ENCODE measurements at regions not wholly inside any gene's neighbourhood (a gene's known extent, or its start where the extent isn't known, plus 50 kb on each side); places are given as distances from the start of the nearest gene placed in this dataset.
"Not testable (repeated sequence)": the region's sequence is repeated elsewhere in the genome, so short reads cannot be mapped to it uniquely, and the experiment has no call there.

GRCh38 chr16:60013076-60013475 lies 1279.0 kb upstream of the GOT2 start:
- DNase-seq (ENCODE audit: low read depth) = no peak

GRCh38 chr16:60001523-60001922 lies 1267.4 kb upstream of the GOT2 start:
- DNase-seq (ENCODE audit: low read depth) = no peak

- no peak for DNase-seq (ENCODE audit: low read depth)
Measured at GRCh38 chr16:59997706-59998105, 1263.6 kb upstream of the GOT2 start.

GRCh38 chr16:59993101-59993500 lies 1259.0 kb upstream of the GOT2 start:
- DNase-seq (ENCODE audit: low read depth) = peak; percentile 7

- no peak for DNase-seq (ENCODE audit: low read depth)
Measured at GRCh38 chr16:59991171-59991570, 1257.1 kb upstream of the GOT2 start.

GRCh38 chr16:59988591-59988990 lies 1254.5 kb upstream of the GOT2 start:
- DNase-seq (ENCODE audit: low read depth) = no peak

GRCh38 chr16:59975953-59976352 lies 1241.8 kb upstream of the GOT2 start:
- DNase-seq (ENCODE audit: low read depth) = no peak

GRCh38 chr16:59973966-59974365 lies 1239.8 kb upstream of the GOT2 start:
- DNase-seq (ENCODE audit: low read depth) = no peak

- DNase-seq (ENCODE audit: low read depth) = no peak
Measured at GRCh38 chr16:59971264-59971663, 1237.1 kb upstream of the GOT2 start.

GRCh38 chr16:59964232-59964924 lies 1230.3 kb upstream of the GOT2 start:
- DNase-seq (ENCODE audit: low read depth) = peak; percentile 15

GRCh38 chr16:59959311-59959710 lies 1225.2 kb upstream of the GOT2 start:
- no peak for DNase-seq (ENCODE audit: low read depth)

GRCh38 chr16:59950431-59950830 lies 1216.3 kb upstream of the GOT2 start:
- DNase-seq (ENCODE audit: low read depth) = no peak

- DNase-seq (ENCODE audit: low read depth) = not testable (repeated sequence)
Measured at GRCh38 chr16:59944041-59944440, 1209.9 kb upstream of the GOT2 start.

- DNase-seq (ENCODE audit: low read depth) = no peak
Measured at GRCh38 chr16:59941594-59941993, 1207.5 kb upstream of the GOT2 start.

- DNase-seq (ENCODE audit: low read depth) = no peak
Measured at GRCh38 chr16:59920054-59920453, 1185.9 kb upstream of the GOT2 start.

GRCh38 chr16:59913666-59914065 lies 1179.5 kb upstream of the GOT2 start:
- no peak for DNase-seq (ENCODE audit: low read depth)

- DNase-seq (ENCODE audit: low read depth) = no peak
Measured at GRCh38 chr16:59909262-59909661, 1175.1 kb upstream of the GOT2 start.

GRCh38 chr16:59907611-59908010 lies 1173.5 kb upstream of the GOT2 start:
- no peak for DNase-seq (ENCODE audit: low read depth)

GRCh38 chr16:59905606-59906005 lies 1171.5 kb upstream of the GOT2 start:
- DNase-seq (ENCODE audit: low read depth) = peak; percentile 18

- DNase-seq (ENCODE audit: low read depth) = no peak
Measured at GRCh38 chr16:59905131-59905530, 1171.0 kb upstream of the GOT2 start.

GRCh38 chr16:59899940-59900339 lies 1165.8 kb upstream of the GOT2 start:
- no peak for DNase-seq (ENCODE audit: low read depth)

- no peak for DNase-seq (ENCODE audit: low read depth)
Measured at GRCh38 chr16:59892376-59892775, 1158.3 kb upstream of the GOT2 start.

- DNase-seq (ENCODE audit: low read depth) = no peak
Measured at GRCh38 chr16:59887856-59888255, 1153.7 kb upstream of the GOT2 start.

- peak; percentile 58 for DNase-seq (ENCODE audit: low read depth)
Measured at GRCh38 chr16:59886021-59886420, 1151.9 kb upstream of the GOT2 start.
